Tibial nerve (tissue), 4 donors: ENCODE measurements at regions not wholly inside any gene's neighbourhood (a gene's known extent, or its start where the extent isn't known, plus 50 kb on each side); places are given as distances from the start of the nearest gene placed in this dataset.

Experiments
- DNase-seq, 2 donors: peaks; one replicate each; pipeline ENCODE4 v3.0.0-alpha.2; 2019; ENCODE audit warnings: low spot score in 2 of 2
- H3K27ac ChIP-seq, 4 donors: fragments of 200-600 bp; sonication (generic) in 3 of 4; one replicate each; pipeline ENCODE4 v1.5.1; 2017 to 2019; ENCODE audit warnings: mild to moderate bottlenecking in 1 of 4
- H3K27me3 ChIP-seq, 2 donors: fragments of 200-600 bp; sonication (generic) in 1 of 2; one replicate each; pipeline versions ENCODE4 v1.5.1 to v1.6.0; 2017 to 2019
- H3K36me3 ChIP-seq, 3 donors: fragments of 200-600 bp; sonication (generic); one replicate each; pipeline ENCODE4 v1.5.1; 2018 to 2019
- H3K4me1 ChIP-seq, 4 donors: fragments of 200-600 bp; sonication (generic) in 3 of 4; one replicate each; pipeline ENCODE4 v1.5.1; 2017 to 2019
- H3K4me3 ChIP-seq, 4 donors: fragments of 200-600 bp; sonication (generic) in 3 of 4; one replicate each; pipeline ENCODE4 v1.5.1; 2017 to 2019; ENCODE audit warnings: mild to moderate bottlenecking in 1 of 4, moderate library complexity in 1 of 4
- H3K9me3 ChIP-seq, 4 donors: fragments of 200-600 bp; sonication (generic) in 3 of 4; one replicate each; pipeline ENCODE4 v1.5.1; 2017 to 2019
- EP300 ChIP-seq, 2 donors: sonication (generic); formaldehyde crosslinking; IDR thresholded peaks; one replicate each; pipeline ENCODE4 v1.6.1; 2017; ENCODE audit warnings: antibody characterized with exemption in 2 of 2, mild to moderate bottlenecking in 1 of 2
- POLR2A ChIP-seq, 2 donors: fragments of 450-650 bp; IDR thresholded peaks; one replicate each; pipeline ENCODE4 v1.6.1; 2017; ENCODE audit warnings: antibody characterized with exemption in 2 of 2, mild to moderate bottlenecking in 2 of 2, moderate library complexity in 2 of 2
- WGBS, 2 donors: methylation state at CpG; one replicate each; pipeline ENCODE4 v1.1.5; 2018; 5-methylcytosine and 5-hydroxymethylcytosine counted together
- TF ChIP-seq, protein P1 (sequence below), 5 experiments: fragments of 200-600 bp in 3 of 5; fragments of 450-650 bp in 2 of 5; sonication (generic) in 3 of 5; IDR thresholded peaks; one replicate each; pipeline ENCODE4 v1.5.1; 2016 to 2019; ENCODE audit warnings: antibody characterized with exemption in 5 of 5, mild to moderate bottlenecking in 3 of 5, moderate library complexity in 2 of 5

GRCh38 chr14:84454114-84454513, 1075.8 kb upstream of the FLRT2 start:
- Histone ChIP-seq H3K27ac (no peak overlapping the region), H3K9me3 (no peaks in the 10 kb centered on the region), H3K36me3 (no peaks in the 10 kb centered on the region), H3K27me3 (no peaks in the 10 kb centered on the region), H3K4me1 (no peaks in the 10 kb centered on the region), H3K4me3 (no peak overlapping the region)
- 87% methylated on average over 4 of the region's 4 CpGs for WGBS, 2 donors
- TF ChIP-seq POLR2A (IDR thresholded peaks at IDR 0.05) (no peak), EP300 (IDR thresholded peaks at IDR 0.05) (no peak)
- TF ChIP-seq, protein P1, sequence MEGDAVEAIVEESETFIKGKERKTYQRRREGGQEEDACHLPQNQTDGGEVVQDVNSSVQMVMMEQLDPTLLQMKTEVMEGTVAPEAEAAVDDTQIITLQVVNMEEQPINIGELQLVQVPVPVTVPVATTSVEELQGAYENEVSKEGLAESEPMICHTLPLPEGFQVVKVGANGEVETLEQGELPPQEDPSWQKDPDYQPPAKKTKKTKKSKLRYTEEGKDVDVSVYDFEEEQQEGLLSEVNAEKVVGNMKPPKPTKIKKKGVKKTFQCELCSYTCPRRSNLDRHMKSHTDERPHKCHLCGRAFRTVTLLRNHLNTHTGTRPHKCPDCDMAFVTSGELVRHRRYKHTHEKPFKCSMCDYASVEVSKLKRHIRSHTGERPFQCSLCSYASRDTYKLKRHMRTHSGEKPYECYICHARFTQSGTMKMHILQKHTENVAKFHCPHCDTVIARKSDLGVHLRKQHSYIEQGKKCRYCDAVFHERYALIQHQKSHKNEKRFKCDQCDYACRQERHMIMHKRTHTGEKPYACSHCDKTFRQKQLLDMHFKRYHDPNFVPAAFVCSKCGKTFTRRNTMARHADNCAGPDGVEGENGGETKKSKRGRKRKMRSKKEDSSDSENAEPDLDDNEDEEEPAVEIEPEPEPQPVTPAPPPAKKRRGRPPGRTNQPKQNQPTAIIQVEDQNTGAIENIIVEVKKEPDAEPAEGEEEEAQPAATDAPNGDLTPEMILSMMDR (IDR thresholded peaks at IDR 0.05), result no peak
- no peak for DNase-seq

DNA sequence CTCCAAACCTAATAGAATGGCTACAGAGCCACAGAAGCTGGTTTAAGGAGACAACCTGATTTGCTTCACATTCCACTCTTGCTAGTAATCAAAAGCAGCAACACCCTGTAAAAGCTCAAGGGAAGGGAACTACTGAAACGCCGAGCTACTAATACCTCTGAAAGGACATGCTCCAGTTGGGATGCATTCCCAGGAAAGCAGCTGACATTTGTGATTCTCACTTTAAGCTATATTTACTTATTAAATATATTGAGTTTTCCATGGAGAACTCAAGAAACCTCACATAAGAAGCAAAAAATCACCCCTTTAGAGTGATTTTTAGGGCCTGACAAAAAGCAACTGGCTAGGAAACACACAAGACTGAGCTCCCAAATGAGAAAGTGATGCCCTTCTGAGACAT, 1073.0 kb upstream of the FLRT2 start:
- Histone ChIP-seq H3K9me3 (no peaks in the 10 kb centered on the region), H3K36me3 (no peaks in the 10 kb centered on the region), H3K4me1 (no peaks in the 10 kb centered on the region), H3K27ac (no peak overlapping the region), H3K4me3 (no peak overlapping the region), H3K27me3 (no peaks in the 10 kb centered on the region)
- TF ChIP-seq, protein P1 (IDR thresholded peaks at IDR 0.05), result no peak
- TF ChIP-seq EP300 (IDR thresholded peaks at IDR 0.05) (no peak), POLR2A (IDR thresholded peaks at IDR 0.05) (no peak)
- DNase-seq, result no peak
- 66 to 79% methylated on average over 2 of the region's 2 CpGs for WGBS, 2 donors

GRCh38 chr14:84458881-84459280, 1071.1 kb upstream of the FLRT2 start:
- H3K9me3 ChIP-seq, result no peaks in the 10 kb centered on the region
- TF ChIP-seq EP300 (IDR thresholded peaks at IDR 0.05), result no peak
- TF ChIP-seq, protein P1 (IDR thresholded peaks at IDR 0.05), result no peak
- no peak for TF ChIP-seq POLR2A (IDR thresholded peaks at IDR 0.05)
- H3K27me3 ChIP-seq, result no peaks in the 10 kb centered on the region
- H3K4me3 ChIP-seq, result no peak overlapping the region
- DNase-seq, result no peak
- no peak overlapping the region for H3K27ac ChIP-seq
- no peaks in the 10 kb centered on the region for H3K36me3 ChIP-seq
- WGBS, 2 donors, result 35 to 39% methylated on average over 1 of the region's 1 CpG
- no peaks in the 10 kb centered on the region for H3K4me1 ChIP-seq

DNA sequence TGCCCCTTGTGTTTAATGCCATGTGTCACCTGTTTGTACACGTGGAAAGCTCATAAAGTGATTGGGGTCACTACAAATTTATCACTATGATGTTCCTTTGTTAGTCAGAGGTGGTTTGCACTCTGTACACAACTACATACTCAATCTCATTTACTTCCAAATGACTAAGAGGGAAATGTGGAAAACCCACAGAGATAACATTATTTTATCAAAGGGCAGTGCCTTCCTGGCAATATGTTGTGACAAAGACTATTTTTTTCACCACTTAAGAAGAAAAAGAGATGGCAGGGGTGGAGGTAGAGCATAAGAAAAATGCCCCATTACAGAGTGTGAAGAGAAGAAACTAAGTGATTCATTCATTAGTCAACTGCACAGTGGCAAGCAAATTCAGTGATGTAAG, 1064.1 kb upstream of the FLRT2 start:
- Histone ChIP-seq H3K4me3 (no peak overlapping the region), H3K27ac (no peak overlapping the region), H3K27me3 (no peaks in the 10 kb centered on the region), H3K36me3 (no peaks in the 10 kb centered on the region), H3K4me1 (no peaks in the 10 kb centered on the region), H3K9me3 (no peaks in the 10 kb centered on the region)
- TF ChIP-seq, protein P1 (IDR thresholded peaks at IDR 0.05), result no peak
- TF ChIP-seq POLR2A (IDR thresholded peaks at IDR 0.05), result no peak
- no peak for TF ChIP-seq EP300 (IDR thresholded peaks at IDR 0.05)
- WGBS, 2 donors, result 39 to 52% methylated on average over 1 of the region's 1 CpG
- no peak for DNase-seq

GRCh38 chr14:84468153-84468552, 1061.8 kb upstream of the FLRT2 start:
- Histone ChIP-seq H3K4me3 (no peak overlapping the region), H3K36me3 (no peaks in the 10 kb centered on the region), H3K4me1 (no peaks in the 10 kb centered on the region), H3K9me3 (no peaks in the 10 kb centered on the region), H3K27me3 (no peaks in the 10 kb centered on the region), H3K27ac (no peak overlapping the region)
- WGBS, 2 donors, result 75 to 76% methylated on average over 5 of the region's 5 CpGs
- TF ChIP-seq, protein P1 (IDR thresholded peaks at IDR 0.05), result no peak
- TF ChIP-seq POLR2A (IDR thresholded peaks at IDR 0.05) (no peak), EP300 (IDR thresholded peaks at IDR 0.05) (no peak)
- no peak for DNase-seq
